ENCODE measurements at regions not wholly inside any gene's neighbourhood (a gene's known extent, or its start where the extent isn't known, plus 50 kb on each side); places are given as distances from the start of the nearest gene placed in this dataset.

DNA sequence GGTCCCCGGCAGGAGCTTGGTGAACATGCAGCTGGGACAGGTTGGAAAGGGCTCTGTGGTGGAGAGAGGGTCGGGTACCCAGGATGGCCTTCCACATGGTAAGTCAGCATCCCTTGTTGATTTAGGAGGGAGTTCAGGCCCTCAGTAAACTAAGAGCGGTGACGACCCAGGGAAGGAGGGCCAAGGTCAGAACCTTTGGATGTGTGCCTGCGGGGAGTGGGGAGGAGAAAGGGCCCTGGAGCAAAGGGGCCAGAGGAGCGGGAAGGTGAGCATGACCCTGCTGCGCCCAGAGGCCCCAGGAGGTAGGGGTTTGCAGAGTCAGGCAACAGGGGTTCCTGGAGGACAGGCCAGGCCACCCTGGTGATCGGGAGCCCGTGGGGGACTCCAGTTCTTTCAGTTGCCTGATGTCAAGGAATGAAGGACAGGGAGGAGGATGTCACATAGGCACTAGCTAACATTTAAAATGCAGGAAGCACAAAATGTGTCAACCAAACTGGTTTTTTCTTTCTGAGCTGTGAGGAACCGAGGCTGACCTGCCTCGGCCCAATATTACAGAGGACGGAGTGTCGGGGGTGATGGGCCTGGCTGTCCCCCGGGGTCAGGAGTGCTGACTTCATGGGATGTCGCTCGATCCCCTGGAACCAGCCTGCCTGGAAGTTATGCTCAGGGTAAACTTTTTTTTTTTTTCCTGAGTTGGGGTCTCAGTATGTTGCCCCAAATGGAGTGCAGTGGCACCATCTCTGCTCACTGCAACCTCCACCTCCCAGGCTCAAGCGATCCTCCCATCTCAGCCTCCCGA, 117.4 kb upstream of the SLC45A1 start:
- peaks cover 7 to 44% of the 10 kb centered on the region in 2 donors for H3K4me1 ChIP-seq

DNA sequence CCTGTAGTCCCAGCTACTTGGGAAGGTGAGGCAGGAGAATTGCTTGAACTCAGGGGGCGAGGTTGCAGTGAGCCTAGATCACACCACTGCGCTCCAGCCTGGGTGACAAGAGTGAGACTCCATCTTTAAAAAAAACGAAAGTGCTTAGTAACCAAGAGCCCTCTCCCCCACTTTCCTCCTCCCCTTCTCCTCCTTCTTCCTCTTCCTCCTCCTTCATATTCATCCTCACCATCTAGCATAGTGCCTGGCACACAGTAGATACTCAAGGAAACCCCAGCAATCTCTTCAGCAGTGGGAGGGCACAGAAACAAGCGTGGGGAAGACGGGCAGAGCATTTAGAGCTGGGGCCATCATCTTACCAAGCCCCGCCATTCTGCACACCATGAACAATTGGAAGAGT, 119.4 kb upstream of the SLC45A1 start:
- H3K4me3 ChIP-seq (replicated peaks in 1 of 3): no peak overlapping the region
- H3K4me1 ChIP-seq: peaks cover 7 to 38% of the 10 kb centered on the region in 2 donors
- 94 to 96% methylated on average over 6 of the region's 6 CpGs for WGBS, 2 donors
- no peaks in the 10 kb centered on the region for H3K27me3 ChIP-seq
- intact Hi-C loops (cut with DNase I): no loop called here
- no peaks in the 10 kb centered on the region for H3K36me3 ChIP-seq
- no peaks in the 10 kb centered on the region for H3K9me3 ChIP-seq
- peak overlapping the region; percentile 61 to 75 (median 72) for H3K27ac ChIP-seq
- TF ChIP-seq, protein P1, sequence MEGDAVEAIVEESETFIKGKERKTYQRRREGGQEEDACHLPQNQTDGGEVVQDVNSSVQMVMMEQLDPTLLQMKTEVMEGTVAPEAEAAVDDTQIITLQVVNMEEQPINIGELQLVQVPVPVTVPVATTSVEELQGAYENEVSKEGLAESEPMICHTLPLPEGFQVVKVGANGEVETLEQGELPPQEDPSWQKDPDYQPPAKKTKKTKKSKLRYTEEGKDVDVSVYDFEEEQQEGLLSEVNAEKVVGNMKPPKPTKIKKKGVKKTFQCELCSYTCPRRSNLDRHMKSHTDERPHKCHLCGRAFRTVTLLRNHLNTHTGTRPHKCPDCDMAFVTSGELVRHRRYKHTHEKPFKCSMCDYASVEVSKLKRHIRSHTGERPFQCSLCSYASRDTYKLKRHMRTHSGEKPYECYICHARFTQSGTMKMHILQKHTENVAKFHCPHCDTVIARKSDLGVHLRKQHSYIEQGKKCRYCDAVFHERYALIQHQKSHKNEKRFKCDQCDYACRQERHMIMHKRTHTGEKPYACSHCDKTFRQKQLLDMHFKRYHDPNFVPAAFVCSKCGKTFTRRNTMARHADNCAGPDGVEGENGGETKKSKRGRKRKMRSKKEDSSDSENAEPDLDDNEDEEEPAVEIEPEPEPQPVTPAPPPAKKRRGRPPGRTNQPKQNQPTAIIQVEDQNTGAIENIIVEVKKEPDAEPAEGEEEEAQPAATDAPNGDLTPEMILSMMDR (IDR thresholded peaks at IDR 0.05): no peak
- no peak for TF ChIP-seq POLR2A (IDR thresholded peaks at IDR 0.05)
- DNase-seq: no peak

More for the DNA sequence above, 117.4 kb upstream of the SLC45A1 start:
- Histone ChIP-seq H3K9me3 (no peaks in the 10 kb centered on the region), H3K36me3 (no peaks in the 10 kb centered on the region), H3K27ac (no peak overlapping the region), H3K4me3 (replicated peaks in 1 of 3) (no peak overlapping the region), H3K27me3 (no peaks in the 10 kb centered on the region)
- TF ChIP-seq, protein P1 (IDR thresholded peaks at IDR 0.05): no peak
- no peak for TF ChIP-seq POLR2A (IDR thresholded peaks at IDR 0.05)
- 94 to 95% methylated on average over 18 of the region's 18 CpGs for WGBS, 2 donors
- DNase-seq: no peak
- intact Hi-C loops (cut with DNase I): no loop called here

DNA sequence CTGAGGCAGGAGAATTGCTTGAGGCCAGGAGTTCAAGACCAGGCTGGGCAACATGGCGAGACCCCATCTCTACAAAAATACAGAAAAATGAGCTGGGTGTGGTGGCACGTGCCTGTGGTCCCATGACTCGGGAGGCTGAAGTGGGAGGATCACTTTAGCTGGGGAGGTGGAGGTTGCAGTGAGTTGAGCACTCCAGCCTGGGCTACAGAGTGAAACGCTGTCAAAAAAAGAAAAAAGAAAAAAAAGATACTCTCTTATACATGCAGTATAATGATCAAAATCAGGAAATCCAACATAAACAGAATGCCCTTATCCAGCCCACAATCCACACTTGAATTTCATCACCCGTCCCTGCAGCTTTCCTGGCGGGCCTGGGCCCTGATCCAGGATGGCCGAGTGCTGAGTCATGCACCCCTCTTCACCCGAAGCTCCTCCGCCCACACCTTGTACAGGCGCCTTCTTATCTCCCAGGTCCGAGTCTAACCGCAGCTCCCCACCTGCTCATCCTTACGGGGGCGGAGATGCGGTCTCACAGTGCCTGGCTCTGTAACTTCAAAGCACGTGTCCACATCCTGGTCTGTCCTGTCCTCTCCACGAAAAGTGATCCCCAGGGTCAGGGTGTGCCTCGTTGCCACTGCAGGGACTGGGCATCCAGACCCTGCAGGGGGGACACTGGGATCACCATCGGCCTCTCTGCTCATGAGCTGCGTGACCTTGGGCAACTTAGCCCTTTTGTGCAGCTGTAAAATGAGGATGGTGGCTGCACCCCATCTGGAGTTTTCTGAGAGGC, 120.2 kb upstream of the SLC45A1 start:
- no peaks in the 10 kb centered on the region for H3K36me3 ChIP-seq
- H3K27ac ChIP-seq: peak overlapping the region; percentile 61 to 75 (median 72)
- TF ChIP-seq, protein P1 (IDR thresholded peaks at IDR 0.05): no peak
- TF ChIP-seq POLR2A (IDR thresholded peaks at IDR 0.05): peak in 1 of 2 donors; percentile 27
- DNase-seq: peak; percentile 94 to 95
- H3K9me3 ChIP-seq: no peaks in the 10 kb centered on the region
- intact Hi-C loops (cut with DNase I): no loop called here
- 31 to 42% methylated on average over 13 to 20 of the region's 20 CpGs for WGBS, 2 donors
- H3K27me3 ChIP-seq: no peaks in the 10 kb centered on the region
- peaks cover 7 to 33% of the 10 kb centered on the region in 2 donors for H3K4me1 ChIP-seq
- H3K4me3 ChIP-seq (replicated peaks in 1 of 3): no peak overlapping the region

DNA sequence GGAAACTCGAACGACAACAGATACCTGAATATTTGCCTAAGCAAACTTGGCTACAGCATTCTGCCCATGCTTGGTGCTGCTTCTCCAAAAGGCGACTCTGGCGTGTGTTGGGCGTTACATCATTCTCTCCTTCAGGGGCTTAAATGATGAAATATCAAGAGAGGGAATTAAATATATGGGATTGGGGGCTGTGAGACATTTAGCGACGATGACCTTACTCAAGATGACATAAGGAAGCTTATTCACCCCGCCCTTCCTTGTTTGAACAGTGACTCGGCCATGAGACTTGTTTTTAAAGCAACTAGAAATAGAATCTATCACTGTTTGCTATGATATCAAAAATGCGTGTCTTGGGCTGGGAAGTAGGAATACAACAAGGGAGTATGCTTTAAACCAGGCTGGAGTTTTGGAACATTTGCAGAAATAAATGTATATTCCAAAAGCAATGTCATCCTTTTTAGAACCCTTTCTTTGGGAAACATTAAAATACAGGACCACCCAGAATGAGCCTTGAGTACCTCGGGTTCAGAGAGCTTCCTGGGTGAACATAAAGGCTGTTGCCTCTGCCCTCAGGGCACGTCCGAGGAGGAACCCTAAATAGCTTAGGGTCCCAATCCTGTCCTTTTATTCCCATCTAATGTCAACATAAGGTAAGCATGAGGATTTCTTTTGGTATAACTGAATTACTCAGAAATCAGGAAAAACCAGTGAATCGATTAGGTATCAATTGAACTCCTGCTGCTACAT, 123.3 kb upstream of the SLC45A1 start:
- H3K36me3 ChIP-seq: no peaks in the 10 kb centered on the region
- no peak overlapping the region for H3K4me3 ChIP-seq (replicated peaks in 1 of 3)
- no peak overlapping the region for H3K27ac ChIP-seq
- peaks cover 4 to 16% of the 10 kb centered on the region in 2 donors for H3K4me1 ChIP-seq
- H3K27me3 ChIP-seq: no peaks in the 10 kb centered on the region
- intact Hi-C loops (cut with DNase I): no loop called here
- TF ChIP-seq, protein P1 (IDR thresholded peaks at IDR 0.05): no peak
- no peak for TF ChIP-seq POLR2A (IDR thresholded peaks at IDR 0.05)
- 78 to 84% methylated on average over 14 of the region's 14 CpGs for WGBS, 2 donors
- DNase-seq: no peak
- no peaks in the 10 kb centered on the region for H3K9me3 ChIP-seq
